GM12878 (cell line): ENCODE measurements at regions not wholly inside any gene's neighbourhood (a gene's known extent, or its start where the extent isn't known, plus 50 kb on each side); places are given as distances from the start of the nearest gene placed in this dataset.
A peak's percentile ranks its signal among the peaks of the same experiment; 100 is the strongest.

Experiments used
- DPF2 ChIP-seq: fragments of 450-650 bp; IDR thresholded peaks from 2 replicates; pipeline ENCODE4 v1.6.1; 2017; ENCODE audit warnings: mild to moderate bottlenecking
- EED ChIP-seq: sonication (generic); IDR thresholded peaks from 2 replicates; pipeline ENCODE4 v1.6.1; 2016; ENCODE audit warnings: antibody characterized with exemption, low read depth
- FOXM1 ChIP-seq: IDR thresholded peaks from 2 replicates; pipeline ENCODE4 v1.6.1; 2012; ENCODE audit warnings: low read depth, mild to moderate bottlenecking, inconsistent platforms, low read length, moderate library complexity
- HSF1 ChIP-seq: fragments of 150-350 bp; IDR thresholded peaks from 2 replicates; pipeline ENCODE4 v1.6.1; 2014; ENCODE audit warnings: mild to moderate bottlenecking, low read depth, low read length
- IKZF2 ChIP-seq, 2 experiments: fragments of 450-650 bp; IDR thresholded peaks; 2 replicates each; pipeline ENCODE4 v1.6.1; 2017; ENCODE audit warnings: mild to moderate bottlenecking in 2 of 2, moderate library complexity in 2 of 2
- LARP7 ChIP-seq: fragments of 450-650 bp; IDR thresholded peaks from 2 replicates; pipeline ENCODE4 v1.6.1; 2017; ENCODE audit warnings: mild to moderate bottlenecking
- MTA3 ChIP-seq: IDR thresholded peaks from 2 replicates; pipeline ENCODE4 v1.6.1; 2012; ENCODE audit warnings: low read length, inconsistent platforms, borderline replicate concordance
- MXI1 ChIP-seq: fragments of 150-350 bp; IDR thresholded peaks from 2 replicates; pipeline ENCODE4 v1.6.1; 2011; ENCODE audit warnings: low read depth, mild to moderate bottlenecking, inconsistent platforms, low read length, improper control_type of control experiment
- NFYB ChIP-seq: IDR thresholded peaks from 2 replicates; pipeline ENCODE4 v1.6.1; 2011; ENCODE audit warnings: low read depth, mild to moderate bottlenecking, low read length, improper control_type of control experiment, moderate library complexity; ENCODE audit not compliant: insufficient read depth
- NR2C1 ChIP-seq: fragments of 450-650 bp; IDR thresholded peaks from 2 replicates; pipeline ENCODE4 v1.6.1; 2017; ENCODE audit warnings: antibody characterized with exemption, mild to moderate bottlenecking, moderate library complexity
- PAX8 ChIP-seq: fragments of 450-650 bp; IDR thresholded peaks from 2 replicates; pipeline ENCODE4 v1.6.1; 2017; ENCODE audit warnings: mild to moderate bottlenecking, moderate library complexity
- POU2F2 ChIP-seq: IDR thresholded peaks from 3 replicates; pipeline ENCODE4 v1.6.1; 2011; ENCODE audit warnings: low read depth, mild to moderate bottlenecking, low read length, borderline replicate concordance
- PRDM15 ChIP-seq: fragments of 450-650 bp; formaldehyde crosslinking; IDR thresholded peaks from 2 replicates; pipeline ENCODE4 v1.4.0; 2020; ENCODE audit warnings: mild to moderate bottlenecking, moderate library complexity
- RCOR1 ChIP-seq: conservative IDR thresholded peaks from 2 replicates; pipeline ENCODE4 v1.6.1; 2012; ENCODE audit warnings: low read depth, low read length, improper control_type of control experiment
- SIX5 ChIP-seq: IDR thresholded peaks from 2 replicates; pipeline ENCODE4 v1.6.1; 2011; ENCODE audit warnings: mild to moderate bottlenecking, low read depth, low read length, moderate library complexity; ENCODE audit not compliant: severe bottlenecking
- SMARCA5 ChIP-seq: fragments of 450-650 bp; IDR thresholded peaks from 2 replicates; pipeline ENCODE4 v1.6.1; 2017; ENCODE audit warnings: mild to moderate bottlenecking
- SMC3 ChIP-seq: IDR thresholded peaks from 2 replicates; pipeline ENCODE4 v1.6.1; 2011; ENCODE audit warnings: low read length, improper control_type of control experiment, borderline replicate concordance
- SUPT20H ChIP-seq: IDR thresholded peaks from 2 replicates; pipeline ENCODE4 v1.6.1; 2011; ENCODE audit warnings: low read depth, mild to moderate bottlenecking, low read length, moderate library complexity, borderline replicate concordance; ENCODE audit not compliant: control insufficient read depth
- TAF1 ChIP-seq: IDR thresholded peaks from 2 replicates; pipeline ENCODE4 v1.6.1; 2011; ENCODE audit warnings: mild to moderate bottlenecking, low read depth, low read length, borderline replicate concordance
- TARDBP ChIP-seq: IDR thresholded peaks from 2 replicates; pipeline ENCODE4 v1.6.1; 2016; ENCODE audit warnings: borderline replicate concordance
- TCF12 ChIP-seq: IDR thresholded peaks from 2 replicates; pipeline ENCODE4 v1.6.1; 2011; ENCODE audit warnings: low read depth, mild to moderate bottlenecking, low read length
- YBX1 ChIP-seq: fragments of 450-650 bp; IDR thresholded peaks from 2 replicates; pipeline ENCODE4 v1.6.1; 2016; ENCODE audit warnings: antibody characterized with exemption
- YY1 ChIP-seq: IDR thresholded peaks from 2 replicates; pipeline ENCODE4 v1.6.1; 2011; ENCODE audit warnings: low read depth, mild to moderate bottlenecking, low read length
- ZNF217 ChIP-seq: fragments of 450-650 bp; IDR thresholded peaks from 2 replicates; pipeline ENCODE4 v1.6.1; 2017; ENCODE audit warnings: antibody characterized with exemption, mild to moderate bottlenecking
- ZNF384 ChIP-seq: IDR thresholded peaks from 2 replicates; pipeline ENCODE4 v1.6.1; 2012; ENCODE audit warnings: low read depth, mild to moderate bottlenecking, low read length, improper control_type of control experiment, borderline replicate concordance
- ZNF622 ChIP-seq: fragments of 450-650 bp; IDR thresholded peaks from 2 replicates; pipeline ENCODE4 v1.6.1; 2017; ENCODE audit warnings: mild to moderate bottlenecking, inconsistent platforms

GRCh38 chrX:35696760-35697234 lies 101.3 kb upstream of the MAGEB16 start (continued):
- TF ChIP-seq PRDM15 (CRISPR knock-in tag) (no peak), SMARCA5 (no peak), HSF1 (no peak), TCF12 (no peak), IKZF2 (IDR thresholded peaks at IDR 0.05) (peak; percentile 69 to 76), SUPT20H (no peak), PAX8 (no peak), MTA3 (0 out of 2 replicates have a peak, but pooled peaks have one; percentile 39), ZNF622 (no peak), LARP7 (no peak), YY1 (no peak), TARDBP (no peak), RCOR1 (no peak), MXI1 (no peak), EED (no peak), ZNF384 (no peak), POU2F2 (no peak), FOXM1 (peak; percentile 83; the same call in 1 of the 2 replicates), SIX5 (no peak), SMC3 (no peak), TAF1 (no peak), NFYB (no peak), DPF2 (peak; percentile 66; the same call in 1 of the 2 replicates), ZNF217 (peak; percentile 62; the same call in 1 of the 2 replicates), NR2C1 (no peak), YBX1 (no peak)
